Panc1 (cell line): ENCODE measurements at regions not wholly inside any gene's neighbourhood (a gene's known extent, or its start where the extent isn't known, plus 50 kb on each side); places are given as distances from the start of the nearest gene placed in this dataset.

Experiments used
- ATAC-seq: fragments of 200-7000 bp; cut with Tn5 transposase; 2 replicates; pipeline ENCODE4 v1.9.1; 2020; ENCODE audit warnings: mild to moderate bottlenecking, moderate library complexity
- BruUV-seq: library from RNA; stranded (reverse); fragments of 400-500 nt; replicated peaks from 2 replicates; lab custom pipeline; 2021; lab: Mats Ljungman, UMichigan
- CTCF ChIA-PET: fragments of 300-600 bp; sonication (Branson Sonifier 250); formaldehyde crosslinking; loops from one replicate; lab custom pipeline; 2022; ENCODE audit warnings: antibody characterized with exemption; lab: Charles Lee
- POLR2A ChIA-PET: fragments of 300-600 bp; sonication (Branson Sonifier 250); formaldehyde crosslinking; loops from one replicate; lab custom pipeline; 2022; ENCODE audit warnings: antibody characterized with exemption; lab: Charles Lee
- DNase-seq: peaks from one replicate; pipeline ENCODE4 v3.0.0-alpha.2; 2010; ENCODE audit warnings: low read depth, low spot score
- H3K27ac ChIP-seq: 2 replicates; pipeline ENCODE4 v1.5.1; 2011; ENCODE audit warnings: mild to moderate bottlenecking, low read length, inconsistent platforms
- H3K27me3 ChIP-seq: fragments of 200-500 bp; sonication (Bioruptor generic); 2 replicates; pipeline ENCODE4 v1.6.0; 2014; ENCODE audit warnings: low read length, inconsistent platforms; ENCODE audit not compliant: control insufficient read depth, insufficient read depth
- H3K36me3 ChIP-seq: fragments of 200-500 bp; sonication (Bioruptor generic); 2 replicates; pipeline ENCODE4 v1.5.1; 2014; ENCODE audit warnings: inconsistent platforms, mild to moderate bottlenecking, low read length, moderate library complexity; ENCODE audit not compliant: control insufficient read depth, insufficient read depth
- H3K4me1 ChIP-seq: 2 replicates; pipeline ENCODE4 v1.5.1; 2011; ENCODE audit warnings: inconsistent platforms, mild to moderate bottlenecking, low read length, moderate library complexity; ENCODE audit not compliant: control insufficient read depth, insufficient read depth
- H3K4me3 ChIP-seq, 2 experiments: 2 replicates each; pipeline ENCODE4 v1.5.1; 2011 to 2012; ENCODE audit warnings: low read depth in 2 of 2, low read length in 2 of 2, mild to moderate bottlenecking in 2 of 2, inconsistent platforms in 1 of 2, moderate library complexity in 1 of 2
- H3K9me3 ChIP-seq: fragments of 200-500 bp; sonication (Bioruptor generic); 2 replicates; pipeline ENCODE4 v1.5.1; 2014; ENCODE audit warnings: low read depth, mild to moderate bottlenecking, inconsistent platforms, low read length, moderate library complexity; ENCODE audit not compliant: control insufficient read depth, insufficient read depth
- CTCF ChIP-seq: fragments of 450-650 bp; IDR thresholded peaks from 2 replicates; pipeline ENCODE4 v1.5.1; 2017; ENCODE audit warnings: mild to moderate bottlenecking
- POLR2AphosphoS5 ChIP-seq: IDR thresholded peaks from 2 replicates; pipeline ENCODE4 v1.6.1; 2012; ENCODE audit warnings: mild to moderate bottlenecking, low read depth, low read length, moderate library complexity
- REST ChIP-seq, 2 experiments: IDR thresholded peaks; 2 replicates each; pipeline ENCODE4 v1.6.1; 2011 to 2012; ENCODE audit warnings: low read depth in 2 of 2, control low read depth in 1 of 2, low read length in 1 of 2, mild to moderate bottlenecking in 1 of 2, moderate library complexity in 1 of 2; ENCODE audit not compliant: insufficient read depth in 1 of 2
- SIN3A ChIP-seq: IDR thresholded peaks from 2 replicates; pipeline ENCODE4 v1.6.1; 2012; ENCODE audit warnings: low read depth, mild to moderate bottlenecking, low read length, moderate library complexity, borderline replicate concordance; ENCODE audit not compliant: insufficient read depth
- TCF7L2 ChIP-seq: IDR thresholded peaks from 2 replicates; pipeline ENCODE4 v1.6.1; 2011; ENCODE audit warnings: mild to moderate bottlenecking, low read depth, low read length, inconsistent platforms
- in situ Hi-C: cut with HindIII; loops from 2 replicates; pipeline ENCODE4 v1.10.0; 2016; ENCODE audit warnings: low sequenced_read_pairs, low pct_unique_long_range_greater_than_20kb
- intact Hi-C: fragments of 100-400 bp; cut with micrococcal nuclease; formaldehyde crosslinking; loops from one replicate; pipeline ENCODE4 v1.10.0; 2022; ENCODE audit not compliant: unreplicated experiment

- no TSS peak for BruUV-seq
- Histone ChIP-seq H3K27ac (no peak overlapping the region), H3K27me3 (no peaks in the 10 kb centered on the region), H3K36me3 (no peaks in the 10 kb centered on the region; the same call in 1 of the 2 replicates), H3K9me3 (no peaks in the 10 kb centered on the region), H3K4me3 (no peak overlapping the region), H3K4me1 (no peaks in the 10 kb centered on the region)
- ChIA-PET POLR2A (no interaction called here), CTCF (no interaction called here)
- DNase-seq, result no peak
- TF ChIP-seq CTCF, result no peak
- no peak for TF ChIP-seq REST (IDR thresholded peaks at IDR 0.05; ENCODE audit: insufficient read depth in 1 of 2, low read depth in 2 of 2, low read length in 1 of 2)
- no peak for TF ChIP-seq SIN3A
- TF ChIP-seq TCF7L2, result no peak
- no peak for TF ChIP-seq POLR2AphosphoS5
- ATAC-seq, result no peak
- intact Hi-C loops, result loop anchor here (2.0 kb wide), 1 partner anchor 25 kb away; no protein-coding TSS in a partner anchor
- in situ Hi-C loops, result no loop called here
Measured at GRCh38 chr2:155115846-155116245, 417.4 kb downstream of the KCNJ3 start.

DNA sequence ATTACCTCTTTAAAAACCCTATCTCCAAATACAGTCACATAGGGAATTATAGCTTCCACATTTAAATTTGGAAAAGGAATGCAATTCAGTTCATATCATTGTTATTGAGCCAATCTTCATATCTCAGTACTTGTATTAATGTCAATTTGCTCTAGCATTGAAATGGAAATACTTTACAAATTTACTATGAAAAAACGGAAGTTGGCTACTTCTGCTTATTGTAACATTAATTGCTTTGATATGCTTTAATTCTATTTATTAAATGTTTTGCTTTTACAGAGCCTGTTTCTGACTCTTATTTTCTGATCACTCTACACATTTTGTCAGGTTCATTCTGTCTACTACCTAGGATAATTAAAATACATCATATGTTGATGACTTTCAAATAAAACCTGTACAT is 412.6 kb downstream of the KCNJ3 start:
- BruUV-seq, result no TSS peak
- CTCF ChIA-PET, result no interaction called here
- H3K27ac ChIP-seq, result no peak overlapping the region
- POLR2A ChIA-PET, result no interaction called here
- in situ Hi-C loops (no loop called here), intact Hi-C loops (no loop called here)
- no peaks in the 10 kb centered on the region; the same call in 1 of the 2 replicates for H3K36me3 ChIP-seq
- H3K27me3 ChIP-seq, result no peaks in the 10 kb centered on the region
- H3K4me1 ChIP-seq, result no peaks in the 10 kb centered on the region
- TF ChIP-seq TCF7L2 (no peak), POLR2AphosphoS5 (no peak), CTCF (no peak), SIN3A (no peak), REST (IDR thresholded peaks at IDR 0.05; ENCODE audit: insufficient read depth in 1 of 2, low read depth in 2 of 2, low read length in 1 of 2) (no peak)
- H3K9me3 ChIP-seq, result no peaks in the 10 kb centered on the region
- H3K4me3 ChIP-seq, result no peak overlapping the region
- ATAC-seq (no peak), DNase-seq (no peak)
